Activated naive CD8-positive, alpha-beta T cell treated with anti-CD3 and anti-CD28 coated beads, Interleukin-2, amount 10 ng/mL, durations not matched to agents 7 days and 5 days (primary cell): ENCODE measurements at regions not wholly inside any gene's neighbourhood (a gene's known extent, or its start where the extent isn't known, plus 50 kb on each side); places are given as distances from the start of the nearest gene placed in this dataset.

Experiments used
- ATAC-seq: fragments of 150-1000 bp; cut with Tn5 transposase; one replicate; pipeline ENCODE4 v1.10.0; 2021; ENCODE audit warnings: low read depth, moderate library complexity
- POLR2A ChIA-PET: fragments of 350-600 bp; sonication (Branson Sonifier 250); formaldehyde crosslinking; loops from one replicate; lab custom pipeline; 2021; ENCODE audit warnings: antibody characterized with exemption; lab: Charles Lee
- DNase-seq: peaks from one replicate; pipeline ENCODE4 v3.0.0; 2021
- H3K27ac Mint-ChIP-seq: one replicate; pipeline ENCODE4 v1.8.0; 2022; ENCODE audit warnings: mild to moderate bottlenecking, mixed read lengths
- H3K27me3 Mint-ChIP-seq: one replicate; pipeline ENCODE4 v1.8.0; 2022; ENCODE audit warnings: mild to moderate bottlenecking, moderate library complexity, mixed read lengths
- H3K36me3 Mint-ChIP-seq: one replicate; pipeline ENCODE4 v1.8.0; 2021; ENCODE audit warnings: mild to moderate bottlenecking, mixed read lengths
- H3K4me1 Mint-ChIP-seq: one replicate; pipeline ENCODE4 v1.8.0; 2021; ENCODE audit warnings: mixed read lengths
- H3K4me3 Mint-ChIP-seq: one replicate; pipeline ENCODE4 v1.8.0; 2022; ENCODE audit warnings: mild to moderate bottlenecking, moderate library complexity, mixed read lengths
- H3K9me3 Mint-ChIP-seq: one replicate; pipeline ENCODE4 v1.8.0; 2021; ENCODE audit warnings: mixed read lengths

DNA sequence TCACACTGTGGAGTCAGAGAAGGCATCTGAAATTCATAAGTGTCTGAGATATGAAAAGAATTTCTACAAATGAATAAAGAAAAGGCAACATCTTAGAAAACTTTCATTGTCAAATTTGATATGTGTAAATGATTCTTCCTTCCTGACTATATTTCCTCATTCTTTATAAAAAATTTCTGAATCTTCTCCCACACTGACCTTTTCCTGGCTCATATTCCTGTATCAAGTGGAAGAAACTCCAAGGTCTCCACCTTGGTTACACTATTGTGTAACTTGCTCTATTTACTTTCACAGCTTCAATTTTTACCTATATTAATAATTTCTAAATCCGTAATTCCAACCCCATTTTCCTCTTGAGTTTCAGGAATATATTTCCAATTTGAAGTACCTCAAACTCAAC is 93.5 kb upstream of the FBXL7 start:
- DNase-seq: no peak
- Mint-ChIP-seq H3K4me1 (no peaks in the 10 kb centered on the region), H3K27ac (no peak overlapping the region), H3K36me3 (no peaks in the 10 kb centered on the region), H3K4me3 (no peak overlapping the region), H3K27me3 (no peaks in the 10 kb centered on the region), H3K9me3 (peaks cover 6% of the 10 kb centered on the region)
- no peak for ATAC-seq
- POLR2A ChIA-PET: no interaction called here

GRCh38 chr5:15393146-15393545 is 106.8 kb upstream of the FBXL7 start:
- POLR2A ChIA-PET: no interaction called here
- no peaks in the 10 kb centered on the region for H3K36me3 Mint-ChIP-seq
- ATAC-seq: no peak

GRCh38 chr5:15391704-15392397 is 108.1 kb upstream of the FBXL7 start:
- no peaks in the 10 kb centered on the region for H3K4me1 Mint-ChIP-seq
- H3K4me3 Mint-ChIP-seq: no peak overlapping the region
- no peak overlapping the region for H3K27ac Mint-ChIP-seq
- H3K36me3 Mint-ChIP-seq: no peaks in the 10 kb centered on the region
- POLR2A ChIA-PET: no interaction called here
- peaks cover 9% of the 10 kb centered on the region for H3K9me3 Mint-ChIP-seq
- H3K27me3 Mint-ChIP-seq: no peaks in the 10 kb centered on the region
- DNase-seq (no peak), ATAC-seq (no peak)

More at GRCh38 chr5:15393146-15393545, 106.8 kb upstream of the FBXL7 start:
- DNase-seq: no peak
- H3K4me3 Mint-ChIP-seq: no peak overlapping the region
- H3K27ac Mint-ChIP-seq: no peak overlapping the region
- H3K27me3 Mint-ChIP-seq: no peaks in the 10 kb centered on the region
- peaks cover 6% of the 10 kb centered on the region for H3K9me3 Mint-ChIP-seq
- no peaks in the 10 kb centered on the region for H3K4me1 Mint-ChIP-seq

DNA sequence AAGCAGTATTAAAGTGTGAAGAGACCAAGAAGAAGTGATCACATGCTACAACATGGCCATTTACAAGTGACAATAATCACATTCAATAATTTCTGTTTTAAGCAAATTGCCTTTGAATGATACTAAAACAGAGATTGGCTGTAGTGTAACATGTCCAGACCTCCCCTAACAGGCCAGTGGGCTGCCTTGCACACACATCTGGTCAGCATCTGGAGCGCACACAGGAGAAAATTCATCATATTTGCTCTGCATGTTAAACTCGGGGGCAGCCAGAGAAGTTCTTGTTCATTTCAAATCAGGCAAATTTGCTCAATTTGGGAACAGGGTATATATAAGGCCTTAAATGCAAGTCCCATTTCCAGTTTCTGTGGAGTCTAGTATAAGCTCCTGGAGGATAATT is 111.1 kb upstream of the FBXL7 start:
- Mint-ChIP-seq H3K27ac (no peak overlapping the region), H3K4me3 (no peak overlapping the region), H3K9me3 (peaks cover 8% of the 10 kb centered on the region), H3K4me1 (no peaks in the 10 kb centered on the region), H3K27me3 (no peaks in the 10 kb centered on the region), H3K36me3 (no peaks in the 10 kb centered on the region)
- no peak for DNase-seq
- POLR2A ChIA-PET: no interaction called here
- ATAC-seq: no peak

DNA sequence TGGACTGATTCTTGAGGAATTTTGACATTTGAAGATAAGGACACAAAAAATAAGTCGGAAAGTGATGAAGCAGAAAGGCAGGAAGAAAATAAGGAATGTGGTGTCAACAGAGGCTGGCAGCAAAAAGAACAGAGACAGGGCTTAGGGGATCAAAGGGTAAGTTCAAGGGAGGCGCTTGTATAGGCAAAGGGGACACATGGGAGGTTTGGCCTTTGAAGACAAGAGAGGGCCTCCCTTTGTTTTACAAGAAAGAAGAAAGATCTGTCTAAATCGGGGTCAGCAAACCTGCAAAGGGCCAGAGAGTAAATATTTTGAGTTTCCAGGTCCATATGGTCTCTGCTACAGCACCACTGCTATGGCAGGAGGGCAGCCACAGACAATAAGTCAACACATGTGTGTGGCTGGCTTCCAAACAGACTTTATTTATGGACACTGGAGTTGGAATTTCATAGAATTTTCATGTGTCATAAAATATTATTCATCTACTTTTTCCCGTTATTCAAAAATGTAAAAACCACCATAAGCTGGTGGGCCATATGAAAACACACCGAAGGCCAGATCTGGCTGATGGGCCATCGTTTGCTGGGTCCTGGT is 112.0 kb upstream of the FBXL7 start:
- ATAC-seq: no peak
- no peak for DNase-seq
- Mint-ChIP-seq H3K27ac (no peak overlapping the region), H3K36me3 (no peaks in the 10 kb centered on the region), H3K4me1 (no peaks in the 10 kb centered on the region), H3K27me3 (no peaks in the 10 kb centered on the region), H3K9me3 (peaks cover 5% of the 10 kb centered on the region), H3K4me3 (no peak overlapping the region)
- POLR2A ChIA-PET: no interaction called here

- no peak overlapping the region for H3K27ac Mint-ChIP-seq
Observed at GRCh38 chr5:15386122-15386521, 113.9 kb upstream of the FBXL7 start.

DNA sequence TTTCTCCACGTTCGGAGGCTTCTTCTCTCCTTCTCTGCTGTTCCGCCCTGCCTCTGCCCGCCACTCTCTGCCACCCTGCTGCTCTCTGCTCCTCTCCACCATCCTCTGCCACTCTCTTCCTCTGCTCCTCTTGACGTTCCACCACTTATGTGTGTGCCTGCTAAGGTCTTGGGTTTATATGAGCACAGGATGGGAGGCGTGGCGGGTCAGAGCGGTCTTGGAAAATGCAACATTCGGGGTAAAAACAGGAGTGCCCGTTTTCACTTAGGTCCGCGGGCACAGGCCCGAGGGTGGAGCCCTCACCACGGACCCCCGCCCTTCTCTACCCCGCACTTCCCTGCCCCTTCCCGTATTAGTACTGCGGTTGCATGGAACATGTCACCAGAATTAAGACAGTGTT is 114.4 kb upstream of the FBXL7 start:
- H3K4me1 Mint-ChIP-seq: no peaks in the 10 kb centered on the region
- DNase-seq: no peak
- H3K4me3 Mint-ChIP-seq: no peak overlapping the region
- POLR2A ChIA-PET: no interaction called here
- H3K27ac Mint-ChIP-seq: no peak overlapping the region
- no peak for ATAC-seq
- H3K9me3 Mint-ChIP-seq: peaks cover 5% of the 10 kb centered on the region
- no peaks in the 10 kb centered on the region for H3K36me3 Mint-ChIP-seq
- no peaks in the 10 kb centered on the region for H3K27me3 Mint-ChIP-seq

More at GRCh38 chr5:15386122-15386521, 113.9 kb upstream of the FBXL7 start:
- Mint-ChIP-seq H3K9me3 (peaks cover 5% of the 10 kb centered on the region), H3K4me1 (no peaks in the 10 kb centered on the region), H3K36me3 (no peaks in the 10 kb centered on the region), H3K4me3 (no peak overlapping the region), H3K27me3 (no peaks in the 10 kb centered on the region)
- ATAC-seq: no peak
- DNase-seq: no peak
- POLR2A ChIA-PET: no interaction called here

- no peaks in the 10 kb centered on the region for H3K36me3 Mint-ChIP-seq
- no peak for DNase-seq
- no peak overlapping the region for H3K4me3 Mint-ChIP-seq
- POLR2A ChIA-PET: no interaction called here
- peaks cover 5% of the 10 kb centered on the region for H3K9me3 Mint-ChIP-seq
- no peaks in the 10 kb centered on the region for H3K4me1 Mint-ChIP-seq
- H3K27ac Mint-ChIP-seq: no peak overlapping the region
- no peaks in the 10 kb centered on the region for H3K27me3 Mint-ChIP-seq
- ATAC-seq: no peak
Observed at GRCh38 chr5:15385037-15385436, 114.9 kb upstream of the FBXL7 start.

- POLR2A ChIA-PET: no interaction called here
- Mint-ChIP-seq H3K9me3 (peaks cover 5% of the 10 kb centered on the region), H3K27me3 (no peaks in the 10 kb centered on the region), H3K36me3 (no peaks in the 10 kb centered on the region), H3K27ac (no peak overlapping the region), H3K4me1 (no peaks in the 10 kb centered on the region), H3K4me3 (no peak overlapping the region)
- no peak for DNase-seq
- ATAC-seq: no peak
Observed at GRCh38 chr5:15384581-15384980, 115.4 kb upstream of the FBXL7 start.

- no peak overlapping the region for H3K27ac Mint-ChIP-seq
- H3K9me3 Mint-ChIP-seq: peaks cover 5% of the 10 kb centered on the region
Observed at GRCh38 chr5:15384176-15384575, 115.8 kb upstream of the FBXL7 start.

DNA sequence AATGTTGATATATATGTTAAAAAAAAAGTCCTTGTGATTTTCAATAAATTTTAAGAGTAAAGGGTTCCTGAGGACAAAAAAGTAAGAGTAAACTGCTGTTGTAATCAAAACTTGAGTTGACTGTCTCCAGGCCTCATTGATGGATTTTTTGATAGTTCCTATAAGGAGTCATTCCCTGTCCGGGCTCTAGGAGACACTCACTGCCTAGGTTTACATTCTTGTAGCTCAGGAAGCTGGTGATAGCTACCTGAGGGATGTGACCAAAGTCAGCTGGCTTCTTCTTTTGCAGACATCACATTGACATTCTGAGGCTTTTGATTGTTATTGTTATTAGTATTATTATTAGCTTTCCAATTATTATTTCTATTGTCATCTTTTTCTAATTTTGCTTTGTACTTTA is 116.5 kb upstream of the FBXL7 start:
- H3K4me1 Mint-ChIP-seq: no peaks in the 10 kb centered on the region
- ATAC-seq (no peak), DNase-seq (no peak)
- no peaks in the 10 kb centered on the region for H3K27me3 Mint-ChIP-seq
- peaks cover 5% of the 10 kb centered on the region for H3K9me3 Mint-ChIP-seq
- H3K4me3 Mint-ChIP-seq: no peak overlapping the region
- POLR2A ChIA-PET: no interaction called here
- H3K27ac Mint-ChIP-seq: no peak overlapping the region
- H3K36me3 Mint-ChIP-seq: no peaks in the 10 kb centered on the region

More at GRCh38 chr5:15384176-15384575, 115.8 kb upstream of the FBXL7 start:
- Mint-ChIP-seq H3K4me3 (no peak overlapping the region), H3K27me3 (no peaks in the 10 kb centered on the region), H3K4me1 (no peaks in the 10 kb centered on the region), H3K36me3 (no peaks in the 10 kb centered on the region)
- ATAC-seq: no peak
- POLR2A ChIA-PET: no interaction called here
- DNase-seq: no peak

GRCh38 chr5:15383021-15383420 is 117.0 kb upstream of the FBXL7 start:
- no peak overlapping the region for H3K27ac Mint-ChIP-seq
- POLR2A ChIA-PET: no interaction called here
- no peak for ATAC-seq
- no peaks in the 10 kb centered on the region for H3K4me1 Mint-ChIP-seq
- H3K9me3 Mint-ChIP-seq: peaks cover 5% of the 10 kb centered on the region
- no peaks in the 10 kb centered on the region for H3K36me3 Mint-ChIP-seq
- no peaks in the 10 kb centered on the region for H3K27me3 Mint-ChIP-seq
- no peak for DNase-seq
- H3K4me3 Mint-ChIP-seq: no peak overlapping the region

- ATAC-seq: no peak
- no peaks in the 10 kb centered on the region for H3K36me3 Mint-ChIP-seq
- no peak overlapping the region for H3K4me3 Mint-ChIP-seq
- H3K9me3 Mint-ChIP-seq: no peaks in the 10 kb centered on the region
- no peaks in the 10 kb centered on the region for H3K27me3 Mint-ChIP-seq
- H3K4me1 Mint-ChIP-seq: no peaks in the 10 kb centered on the region
- DNase-seq: no peak
- POLR2A ChIA-PET: no interaction called here
- H3K27ac Mint-ChIP-seq: no peak overlapping the region
Observed at GRCh38 chr5:15377573-15378340, 122.2 kb upstream of the FBXL7 start.

DNA sequence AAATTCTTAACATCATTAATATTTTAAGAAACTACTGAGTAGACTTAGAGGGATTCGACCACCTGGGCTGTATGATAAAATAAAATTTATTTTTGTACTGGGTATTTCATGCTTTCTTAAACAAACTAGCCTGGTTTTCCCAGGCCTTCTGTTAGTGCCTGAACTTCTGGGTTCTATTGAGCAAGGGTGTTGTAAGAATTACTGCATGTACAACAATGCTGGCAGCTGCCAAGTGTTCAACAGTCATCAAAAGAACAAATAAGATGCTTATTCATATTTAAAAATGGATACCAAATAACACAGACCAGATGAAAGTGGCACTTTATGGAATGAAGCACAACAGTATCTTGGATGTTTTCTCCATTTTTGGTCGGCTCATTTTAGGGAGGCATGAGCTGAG is 123.2 kb upstream of the FBXL7 start:
- Mint-ChIP-seq H3K9me3 (no peaks in the 10 kb centered on the region), H3K27me3 (no peaks in the 10 kb centered on the region), H3K36me3 (no peaks in the 10 kb centered on the region), H3K27ac (no peak overlapping the region), H3K4me1 (no peaks in the 10 kb centered on the region), H3K4me3 (no peak overlapping the region)
- DNase-seq (no peak), ATAC-seq (no peak)
- POLR2A ChIA-PET: no interaction called here
